Naive thymus-derived CD4-positive, alpha-beta T cell (primary cell): ENCODE measurements at regions not wholly inside any gene's neighbourhood (a gene's known extent, or its start where the extent isn't known, plus 50 kb on each side); places are given as distances from the start of the nearest gene placed in this dataset.

ENCODE experiments used
- ATAC-seq: fragments of 150-1000 bp; cut with Tn5 transposase; 2 replicates; pipeline ENCODE4 v1.10.0; 2021; ENCODE audit warnings: mild to moderate bottlenecking, moderate library complexity
- CTCF ChIA-PET: fragments of 350-600 bp; sonication (Branson Sonifier 250); formaldehyde crosslinking; loops from one replicate; lab custom pipeline; 2021; ENCODE audit warnings: antibody characterized with exemption; lab: Charles Lee
- POLR2A ChIA-PET: fragments of 350-600 bp; sonication (Branson Sonifier 250); formaldehyde crosslinking; loops from one replicate; lab custom pipeline; 2021; ENCODE audit warnings: antibody characterized with exemption, inconsistent platforms; lab: Charles Lee
- DNase-seq, 9 donors: peaks; one replicate each; pipeline versions ENCODE4 v3.0.0 to v3.0.0-alpha.2; 2020 to 2022; ENCODE audit warnings: mixed read lengths in 1 of 9
- H3K27ac ChIP-seq: one replicate; pipeline ENCODE4 v1.7.0; 2013; ENCODE audit warnings: mild to moderate bottlenecking, low read depth, low read length, moderate library complexity
- H3K27me3 ChIP-seq, 2 donors: one replicate each; pipeline ENCODE4 v1.7.0; 2013; ENCODE audit warnings: low read length in 2 of 2, mild to moderate bottlenecking in 2 of 2, moderate library complexity in 2 of 2; ENCODE audit not compliant: control insufficient read depth in 2 of 2, insufficient read depth in 2 of 2
- H3K36me3 ChIP-seq, 3 experiments: 1 replicate in 2 of 3; 2 replicates in 1 of 3; pipeline ENCODE4 v1.7.0; 2013; ENCODE audit warnings: low read length in 3 of 3, mild to moderate bottlenecking in 3 of 3, moderate library complexity in 1 of 3; ENCODE audit not compliant: insufficient read depth in 3 of 3, control insufficient read depth in 2 of 3
- H3K4me1 ChIP-seq, 2 donors: one replicate each; pipeline ENCODE4 v1.7.0; 2013; ENCODE audit warnings: low read length in 2 of 2, mild to moderate bottlenecking in 2 of 2, moderate library complexity in 1 of 2; ENCODE audit not compliant: control insufficient read depth in 2 of 2, insufficient read depth in 2 of 2
- H3K4me3 ChIP-seq: 2 replicates; pipeline ENCODE4 v1.7.0; 2013; ENCODE audit warnings: mild to moderate bottlenecking, low read length
- H3K9me3 ChIP-seq, 3 experiments: 1 replicate in 2 of 3; 2 replicates in 1 of 3; pipeline ENCODE4 v1.7.0; 2013; ENCODE audit warnings: low read length in 3 of 3; ENCODE audit not compliant: control insufficient read depth in 2 of 3
- H3K27ac Mint-ChIP-seq, 9 donors: one replicate each; pipeline ENCODE4 v1.8.0; 2020 to 2022; ENCODE audit warnings: mixed read lengths in 9 of 9, mild to moderate bottlenecking in 8 of 9, moderate library complexity in 5 of 9, inconsistent platforms in 2 of 9
- H3K27me3 Mint-ChIP-seq, 5 donors: one replicate each; pipeline ENCODE4 v1.8.0; 2021 to 2022; ENCODE audit warnings: mixed read lengths in 5 of 5, mild to moderate bottlenecking in 1 of 5
- H3K36me3 Mint-ChIP-seq, 5 donors: one replicate each; pipeline ENCODE4 v1.8.0; 2020 to 2022; ENCODE audit warnings: mixed read lengths in 5 of 5, mild to moderate bottlenecking in 3 of 5, inconsistent platforms in 1 of 5
- H3K4me1 Mint-ChIP-seq, 7 donors: one replicate each; pipeline ENCODE4 v1.8.0; 2020 to 2022; ENCODE audit warnings: mixed read lengths in 7 of 7, mild to moderate bottlenecking in 3 of 7, inconsistent platforms in 1 of 7
- H3K4me3 Mint-ChIP-seq, 10 donors: one replicate each; pipeline ENCODE4 v1.8.0; 2020 to 2022; ENCODE audit warnings: mild to moderate bottlenecking in 10 of 10, mixed read lengths in 10 of 10, moderate library complexity in 6 of 10, inconsistent platforms in 2 of 10
- H3K9me3 Mint-ChIP-seq, 11 donors: one replicate each; pipeline ENCODE4 v1.8.0; 2020 to 2022; ENCODE audit warnings: mixed read lengths in 11 of 11, mild to moderate bottlenecking in 4 of 11, inconsistent platforms in 1 of 11, moderate library complexity in 1 of 11
- intact Hi-C, 2 donors: fragments of 100-400 bp; cut with micrococcal nuclease; formaldehyde crosslinking; loops; one replicate each; pipeline ENCODE4 v1.15.1; 2023

GRCh38 chr2:142270990-142271389 lies 140.2 kb upstream of the LRP1B start:
- POLR2A ChIA-PET: interaction anchor here (0.6 kb wide), 1 partner anchor 92 kb away, joined by 3 read pairs; no protein-coding TSS in a partner anchor
- Mint-ChIP-seq H3K4me1 (no peaks in the 10 kb centered on the region), H3K36me3 (no peaks in the 10 kb centered on the region), H3K9me3 (peaks cover 0 to 22% (median 0%) of the 10 kb centered on the region in 11 donors), H3K4me3 (no peak overlapping the region), H3K27ac (no peak overlapping the region), H3K27me3 (no peaks in the 10 kb centered on the region)
- Histone ChIP-seq H3K27me3 (no peaks in the 10 kb centered on the region), H3K9me3 (no peaks in the 10 kb centered on the region), H3K4me1 (no peaks in the 10 kb centered on the region), H3K4me3 (no peak overlapping the region), H3K36me3 (no peaks in the 10 kb centered on the region), H3K27ac (no peak overlapping the region)
- intact Hi-C loops: no loop called here
- CTCF ChIA-PET: no interaction called here
- DNase-seq (no peak), ATAC-seq (no peak)

- DNase-seq (no peak), ATAC-seq (no peak)
- Mint-ChIP-seq H3K27me3 (no peaks in the 10 kb centered on the region), H3K36me3 (no peaks in the 10 kb centered on the region), H3K9me3 (peaks cover 0 to 22% (median 0%) of the 10 kb centered on the region in 11 donors), H3K27ac (no peak overlapping the region), H3K4me1 (no peaks in the 10 kb centered on the region), H3K4me3 (no peak overlapping the region)
- intact Hi-C loops: no loop called here
- ChIA-PET POLR2A (no interaction called here), CTCF (no interaction called here)
- Histone ChIP-seq H3K27me3 (no peaks in the 10 kb centered on the region), H3K36me3 (no peaks in the 10 kb centered on the region), H3K27ac (no peak overlapping the region), H3K9me3 (no peaks in the 10 kb centered on the region), H3K4me3 (no peak overlapping the region), H3K4me1 (no peaks in the 10 kb centered on the region)
Measured at GRCh38 chr2:142270291-142270690, 139.5 kb upstream of the LRP1B start.

- Mint-ChIP-seq H3K36me3 (no peaks in the 10 kb centered on the region), H3K27ac (no peak overlapping the region), H3K27me3 (no peaks in the 10 kb centered on the region), H3K9me3 (peaks cover 0 to 36% (median 8%) of the 10 kb centered on the region in 11 donors), H3K4me1 (no peaks in the 10 kb centered on the region), H3K4me3 (no peak overlapping the region)
- Histone ChIP-seq H3K27me3 (no peaks in the 10 kb centered on the region), H3K9me3 (peaks cover 0 to 6% (median 0%) of the 10 kb centered on the region in 3 experiments), H3K4me3 (no peak overlapping the region), H3K27ac (no peak overlapping the region), H3K4me1 (no peaks in the 10 kb centered on the region), H3K36me3 (no peaks in the 10 kb centered on the region)
- intact Hi-C loops: no loop called here
- DNase-seq (no peak), ATAC-seq (no peak)
- POLR2A ChIA-PET: no interaction called here
- CTCF ChIA-PET: no interaction called here
Measured at GRCh38 chr2:142259356-142259755, 128.5 kb upstream of the LRP1B start.

GRCh38 chr2:142254031-142254430 lies 123.2 kb upstream of the LRP1B start:
- intact Hi-C loops: no loop called here
- Histone ChIP-seq H3K27ac (no peak overlapping the region), H3K9me3 (no peaks in the 10 kb centered on the region), H3K4me3 (no peak overlapping the region), H3K36me3 (no peaks in the 10 kb centered on the region), H3K4me1 (no peaks in the 10 kb centered on the region), H3K27me3 (no peaks in the 10 kb centered on the region)
- POLR2A ChIA-PET: no interaction called here
- no peak overlapping the region for H3K27ac Mint-ChIP-seq
- H3K27me3 Mint-ChIP-seq: no peaks in the 10 kb centered on the region
- ATAC-seq: no peak
- CTCF ChIA-PET: no interaction called here
- no peak for DNase-seq
- no peak overlapping the region for H3K4me3 Mint-ChIP-seq
- H3K36me3 Mint-ChIP-seq: no peaks in the 10 kb centered on the region
- H3K9me3 Mint-ChIP-seq: peaks cover 0 to 33% (median 6%) of the 10 kb centered on the region in 11 donors
- H3K4me1 Mint-ChIP-seq: peaks cover 0 to 2% (median 0%) of the 10 kb centered on the region in 7 donors

GRCh38 chr2:142241016-142241415 lies 110.2 kb upstream of the LRP1B start:
- Histone ChIP-seq H3K4me3 (no peak overlapping the region), H3K27ac (no peak overlapping the region), H3K4me1 (no peaks in the 10 kb centered on the region), H3K27me3 (no peaks in the 10 kb centered on the region), H3K9me3 (no peaks in the 10 kb centered on the region), H3K36me3 (no peaks in the 10 kb centered on the region)
- Mint-ChIP-seq H3K4me1 (no peaks in the 10 kb centered on the region), H3K4me3 (no peak overlapping the region), H3K9me3 (peaks cover 0 to 9% (median 4%) of the 10 kb centered on the region in 11 donors), H3K36me3 (no peaks in the 10 kb centered on the region), H3K27me3 (no peaks in the 10 kb centered on the region), H3K27ac (no peak overlapping the region)
- no peak for ATAC-seq
- ChIA-PET POLR2A (no interaction called here), CTCF (no interaction called here)
- DNase-seq: no peak
- intact Hi-C loops: no loop called here

- no peaks in the 10 kb centered on the region for H3K27me3 Mint-ChIP-seq
- no peaks in the 10 kb centered on the region for H3K36me3 ChIP-seq
- no peak overlapping the region for H3K27ac ChIP-seq
- no peaks in the 10 kb centered on the region for H3K36me3 Mint-ChIP-seq
- DNase-seq: no peak
- H3K4me3 Mint-ChIP-seq: no peak overlapping the region
- no peaks in the 10 kb centered on the region for H3K9me3 ChIP-seq
- peaks cover 0 to 9% (median 3%) of the 10 kb centered on the region in 11 donors for H3K9me3 Mint-ChIP-seq
- H3K4me1 Mint-ChIP-seq: no peaks in the 10 kb centered on the region
- H3K4me3 ChIP-seq: no peak overlapping the region
- POLR2A ChIA-PET: no interaction called here
- intact Hi-C loops: no loop called here
- H3K27me3 ChIP-seq: no peaks in the 10 kb centered on the region
- H3K27ac Mint-ChIP-seq: no peak overlapping the region
- ATAC-seq: no peak
- CTCF ChIA-PET: no interaction called here
- no peaks in the 10 kb centered on the region for H3K4me1 ChIP-seq
Measured at GRCh38 chr2:142236181-142236580, 105.4 kb upstream of the LRP1B start.

GRCh38 chr2:142234741-142235140 lies 103.9 kb upstream of the LRP1B start:
- Mint-ChIP-seq H3K4me1 (no peaks in the 10 kb centered on the region), H3K9me3 (peaks cover 0 to 8% (median 3%) of the 10 kb centered on the region in 11 donors), H3K4me3 (no peak overlapping the region), H3K27ac (no peak overlapping the region), H3K36me3 (no peaks in the 10 kb centered on the region), H3K27me3 (no peaks in the 10 kb centered on the region)
- intact Hi-C loops: no loop called here
- H3K36me3 ChIP-seq: no peaks in the 10 kb centered on the region
- no peaks in the 10 kb centered on the region for H3K4me1 ChIP-seq
- no peak overlapping the region for H3K27ac ChIP-seq
- DNase-seq: no peak
- no peak overlapping the region for H3K4me3 ChIP-seq
- POLR2A ChIA-PET: no interaction called here
- no peak for ATAC-seq
- H3K27me3 ChIP-seq: no peaks in the 10 kb centered on the region
- no peaks in the 10 kb centered on the region for H3K9me3 ChIP-seq
- CTCF ChIA-PET: interaction anchor here (0.5 kb wide), 1 partner anchor 14 kb away, joined by 3 read pairs; no protein-coding TSS in a partner anchor
